ENCODE measurements at regions not wholly inside any gene's neighbourhood (a gene's known extent, or its start where the extent isn't known, plus 50 kb on each side); places are given as distances from the start of the nearest gene placed in this dataset.

DNA sequence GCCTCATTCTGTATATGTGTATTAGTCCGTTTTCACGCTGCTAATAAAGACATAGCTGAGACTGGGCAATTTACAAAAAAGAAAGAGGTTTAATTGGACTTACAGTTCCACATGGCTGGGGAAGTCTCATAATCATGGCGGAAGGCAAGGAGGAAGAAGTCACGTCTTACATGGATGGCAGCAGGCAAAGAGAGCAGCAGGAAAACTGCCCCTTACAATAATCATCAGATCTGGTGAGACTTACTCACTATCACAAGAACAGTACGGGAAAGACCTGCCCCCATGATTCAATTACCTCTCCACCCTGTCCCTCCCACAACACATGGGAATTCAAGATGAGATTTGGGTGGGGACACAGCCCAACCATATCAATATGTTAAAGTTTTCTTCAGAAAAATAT is 49.8 kb upstream of the GPBP1 start:
- TF ChIP-seq MYC (IDR thresholded peaks at IDR 0.05; ENCODE audit: low read depth, low read length) (no peak), POLR2A (IDR thresholded peaks at IDR 0.05; ENCODE audit: extremely low read depth, insufficient read length) (no peak)
- TF ChIP-seq, protein P1, sequence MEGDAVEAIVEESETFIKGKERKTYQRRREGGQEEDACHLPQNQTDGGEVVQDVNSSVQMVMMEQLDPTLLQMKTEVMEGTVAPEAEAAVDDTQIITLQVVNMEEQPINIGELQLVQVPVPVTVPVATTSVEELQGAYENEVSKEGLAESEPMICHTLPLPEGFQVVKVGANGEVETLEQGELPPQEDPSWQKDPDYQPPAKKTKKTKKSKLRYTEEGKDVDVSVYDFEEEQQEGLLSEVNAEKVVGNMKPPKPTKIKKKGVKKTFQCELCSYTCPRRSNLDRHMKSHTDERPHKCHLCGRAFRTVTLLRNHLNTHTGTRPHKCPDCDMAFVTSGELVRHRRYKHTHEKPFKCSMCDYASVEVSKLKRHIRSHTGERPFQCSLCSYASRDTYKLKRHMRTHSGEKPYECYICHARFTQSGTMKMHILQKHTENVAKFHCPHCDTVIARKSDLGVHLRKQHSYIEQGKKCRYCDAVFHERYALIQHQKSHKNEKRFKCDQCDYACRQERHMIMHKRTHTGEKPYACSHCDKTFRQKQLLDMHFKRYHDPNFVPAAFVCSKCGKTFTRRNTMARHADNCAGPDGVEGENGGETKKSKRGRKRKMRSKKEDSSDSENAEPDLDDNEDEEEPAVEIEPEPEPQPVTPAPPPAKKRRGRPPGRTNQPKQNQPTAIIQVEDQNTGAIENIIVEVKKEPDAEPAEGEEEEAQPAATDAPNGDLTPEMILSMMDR (IDR thresholded peaks at IDR 0.05; ENCODE audit: low read depth, low read length) = no peak
- TF ChIP-seq, protein P2, sequence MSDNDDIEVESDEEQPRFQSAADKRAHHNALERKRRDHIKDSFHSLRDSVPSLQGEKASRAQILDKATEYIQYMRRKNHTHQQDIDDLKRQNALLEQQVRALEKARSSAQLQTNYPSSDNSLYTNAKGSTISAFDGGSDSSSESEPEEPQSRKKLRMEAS (IDR thresholded peaks at IDR 0.05; ENCODE audit: low read depth, low read length) = no peak
- DNase-seq (ENCODE audit: low read depth) = no peak

More for the DNA sequence above, 49.8 kb upstream of the GPBP1 start:
- H3K4me3 ChIP-seq (ENCODE audit: low read depth, low read length) = no peak overlapping the region
